Liver (tissue), 8 donors: ENCODE measurements at regions not wholly inside any gene's neighbourhood (a gene's known extent, or its start where the extent isn't known, plus 50 kb on each side); places are given as distances from the start of the nearest gene placed in this dataset.

Source experiments
- DNase-seq: peaks from one replicate; pipeline ENCODE4 v3.0.0-alpha.2; 2017; ENCODE audit warnings: low spot score
- H3K27ac ChIP-seq, 2 donors: one replicate each; pipeline ENCODE4 v1.7.0; 2013; ENCODE audit warnings: inconsistent platforms in 2 of 2, low read length in 2 of 2, control low read depth in 1 of 2, low read depth in 1 of 2, mild to moderate bottlenecking in 1 of 2
- H3K27me3 ChIP-seq, 4 donors: one replicate each; pipeline versions ENCODE4 v1.6.1 to v1.7.0; 2013; ENCODE audit warnings: low read length in 3 of 4, inconsistent platforms in 1 of 4, mild to moderate bottlenecking in 1 of 4, moderate library complexity in 1 of 4; ENCODE audit not compliant: control insufficient read depth in 4 of 4, insufficient read depth in 4 of 4
- H3K36me3 ChIP-seq, 4 donors: one replicate each; pipeline versions ENCODE4 v1.6.1 to v1.7.0; 2013; ENCODE audit warnings: low read length in 3 of 4, mild to moderate bottlenecking in 3 of 4, low read depth in 1 of 4, moderate library complexity in 1 of 4; ENCODE audit not compliant: control insufficient read depth in 4 of 4, insufficient read depth in 3 of 4
- H3K4me1 ChIP-seq, 4 donors: one replicate each; pipeline versions ENCODE4 v1.6.1 to v1.7.0; 2013; ENCODE audit warnings: low read length in 3 of 4, mild to moderate bottlenecking in 3 of 4, moderate library complexity in 1 of 4; ENCODE audit not compliant: control insufficient read depth in 4 of 4, insufficient read depth in 4 of 4
- H3K4me3 ChIP-seq, 3 donors: one replicate each; pipeline versions ENCODE4 v1.6.1 to v1.7.0; 2013; ENCODE audit warnings: low read length in 3 of 3, control low read depth in 1 of 3, low read depth in 1 of 3, mild to moderate bottlenecking in 1 of 3
- H3K9ac ChIP-seq, 2 donors: one replicate each; pipeline ENCODE4 v1.7.0; 2013; ENCODE audit warnings: low read length in 2 of 2, mild to moderate bottlenecking in 2 of 2, moderate library complexity in 2 of 2, control low read depth in 1 of 2, low read depth in 1 of 2
- H3K9me3 ChIP-seq, 4 donors: one replicate each; pipeline versions ENCODE4 v1.6.1 to v1.7.0; 2013; ENCODE audit warnings: low read length in 3 of 4; ENCODE audit not compliant: control insufficient read depth in 4 of 4
- FOXA1 ChIP-seq: IDR thresholded peaks from 2 replicates; pipeline ENCODE4 v1.6.1; 2016; ENCODE audit warnings: antibody characterized with exemption
- GABPA ChIP-seq, 2 donors: IDR thresholded peaks in 1 of 2; conservative IDR thresholded peaks in 1 of 2; 2 replicates each; pipeline ENCODE4 v1.6.1; 2016; ENCODE audit warnings: antibody characterized with exemption in 2 of 2, mild to moderate bottlenecking in 1 of 2, moderate library complexity in 1 of 2
- HNF4A ChIP-seq, 2 donors: conservative IDR thresholded peaks; 2 replicates each; pipeline ENCODE4 v1.6.1; 2016; ENCODE audit warnings: antibody characterized with exemption in 2 of 2, mild to moderate bottlenecking in 2 of 2
- HNF4G ChIP-seq: IDR thresholded peaks from 2 replicates; pipeline ENCODE4 v1.6.1; 2016; ENCODE audit warnings: antibody characterized with exemption
- JUND ChIP-seq, 2 donors: IDR thresholded peaks; 2 replicates each; pipeline ENCODE4 v1.6.1; 2016; ENCODE audit warnings: antibody characterized with exemption in 2 of 2
- RAD21 ChIP-seq, 2 donors: IDR thresholded peaks; 2 replicates each; pipeline ENCODE4 v1.6.1; 2016; ENCODE audit warnings: antibody characterized with exemption in 2 of 2, mild to moderate bottlenecking in 2 of 2
- RXRA ChIP-seq, 2 donors: IDR thresholded peaks; 2 replicates each; pipeline ENCODE4 v1.6.1; 2017 to 2018; ENCODE audit warnings: antibody characterized with exemption in 2 of 2, mild to moderate bottlenecking in 1 of 2
- SP1 ChIP-seq: IDR thresholded peaks from 2 replicates; pipeline ENCODE4 v1.6.1; 2018; ENCODE audit warnings: antibody characterized with exemption, mild to moderate bottlenecking
- TAF1 ChIP-seq: conservative IDR thresholded peaks from 2 replicates; pipeline ENCODE4 v1.6.1; 2016; ENCODE audit warnings: antibody characterized with exemption, mild to moderate bottlenecking
- YY1 ChIP-seq: IDR thresholded peaks from 2 replicates; pipeline ENCODE4 v1.6.1; 2016; ENCODE audit warnings: antibody characterized with exemption, mild to moderate bottlenecking
- ZBTB33 ChIP-seq: IDR thresholded peaks from 2 replicates; pipeline ENCODE4 v1.6.1; 2016; ENCODE audit warnings: antibody characterized with exemption
- WGBS: extraction: QIAGEN DNeasy Blood & Tissue Kit; methylation state at CpG from one replicate; pipeline ENCODE4 v1.1.7; 2013; 5-methylcytosine and 5-hydroxymethylcytosine counted together
- TF ChIP-seq, protein P1 (sequence below): fragments of 150-350 bp; IDR thresholded peaks from 2 replicates; pipeline ENCODE4 v1.5.1; 2017; ENCODE audit warnings: improper control_type of control experiment, low read depth, low read length; ENCODE audit not compliant: missing input control
- TF ChIP-seq, protein P2 (sequence below): IDR thresholded peaks from 2 replicates; pipeline ENCODE4 v1.6.1; 2016; ENCODE audit warnings: antibody characterized with exemption, mild to moderate bottlenecking
- donor health status: healthy.
- donor health status: healthy.
- donor health status: healthy.
- donor health status: healthy.
- donor health status: healthy.

- WGBS = 74% methylated on average over 3 of the region's 3 CpGs
- no peak overlapping the region for H3K4me3 ChIP-seq
- H3K9ac ChIP-seq = no peak overlapping the region
- no peak for DNase-seq
- TF ChIP-seq RAD21 (IDR thresholded peaks at IDR 0.05) (no peak), ZBTB33 (no peak), SP1 (no peak), RXRA (IDR thresholded peaks at IDR 0.05) (no peak), HNF4G (no peak), TAF1 (no peak), YY1 (no peak), FOXA1 (no peak), JUND (IDR thresholded peaks at IDR 0.05) (no peak), HNF4A (conservative IDR thresholded peaks at IDR 0.05) (no peak)
- TF ChIP-seq, protein P1, sequence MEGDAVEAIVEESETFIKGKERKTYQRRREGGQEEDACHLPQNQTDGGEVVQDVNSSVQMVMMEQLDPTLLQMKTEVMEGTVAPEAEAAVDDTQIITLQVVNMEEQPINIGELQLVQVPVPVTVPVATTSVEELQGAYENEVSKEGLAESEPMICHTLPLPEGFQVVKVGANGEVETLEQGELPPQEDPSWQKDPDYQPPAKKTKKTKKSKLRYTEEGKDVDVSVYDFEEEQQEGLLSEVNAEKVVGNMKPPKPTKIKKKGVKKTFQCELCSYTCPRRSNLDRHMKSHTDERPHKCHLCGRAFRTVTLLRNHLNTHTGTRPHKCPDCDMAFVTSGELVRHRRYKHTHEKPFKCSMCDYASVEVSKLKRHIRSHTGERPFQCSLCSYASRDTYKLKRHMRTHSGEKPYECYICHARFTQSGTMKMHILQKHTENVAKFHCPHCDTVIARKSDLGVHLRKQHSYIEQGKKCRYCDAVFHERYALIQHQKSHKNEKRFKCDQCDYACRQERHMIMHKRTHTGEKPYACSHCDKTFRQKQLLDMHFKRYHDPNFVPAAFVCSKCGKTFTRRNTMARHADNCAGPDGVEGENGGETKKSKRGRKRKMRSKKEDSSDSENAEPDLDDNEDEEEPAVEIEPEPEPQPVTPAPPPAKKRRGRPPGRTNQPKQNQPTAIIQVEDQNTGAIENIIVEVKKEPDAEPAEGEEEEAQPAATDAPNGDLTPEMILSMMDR = no peak
- TF ChIP-seq, protein P2, sequence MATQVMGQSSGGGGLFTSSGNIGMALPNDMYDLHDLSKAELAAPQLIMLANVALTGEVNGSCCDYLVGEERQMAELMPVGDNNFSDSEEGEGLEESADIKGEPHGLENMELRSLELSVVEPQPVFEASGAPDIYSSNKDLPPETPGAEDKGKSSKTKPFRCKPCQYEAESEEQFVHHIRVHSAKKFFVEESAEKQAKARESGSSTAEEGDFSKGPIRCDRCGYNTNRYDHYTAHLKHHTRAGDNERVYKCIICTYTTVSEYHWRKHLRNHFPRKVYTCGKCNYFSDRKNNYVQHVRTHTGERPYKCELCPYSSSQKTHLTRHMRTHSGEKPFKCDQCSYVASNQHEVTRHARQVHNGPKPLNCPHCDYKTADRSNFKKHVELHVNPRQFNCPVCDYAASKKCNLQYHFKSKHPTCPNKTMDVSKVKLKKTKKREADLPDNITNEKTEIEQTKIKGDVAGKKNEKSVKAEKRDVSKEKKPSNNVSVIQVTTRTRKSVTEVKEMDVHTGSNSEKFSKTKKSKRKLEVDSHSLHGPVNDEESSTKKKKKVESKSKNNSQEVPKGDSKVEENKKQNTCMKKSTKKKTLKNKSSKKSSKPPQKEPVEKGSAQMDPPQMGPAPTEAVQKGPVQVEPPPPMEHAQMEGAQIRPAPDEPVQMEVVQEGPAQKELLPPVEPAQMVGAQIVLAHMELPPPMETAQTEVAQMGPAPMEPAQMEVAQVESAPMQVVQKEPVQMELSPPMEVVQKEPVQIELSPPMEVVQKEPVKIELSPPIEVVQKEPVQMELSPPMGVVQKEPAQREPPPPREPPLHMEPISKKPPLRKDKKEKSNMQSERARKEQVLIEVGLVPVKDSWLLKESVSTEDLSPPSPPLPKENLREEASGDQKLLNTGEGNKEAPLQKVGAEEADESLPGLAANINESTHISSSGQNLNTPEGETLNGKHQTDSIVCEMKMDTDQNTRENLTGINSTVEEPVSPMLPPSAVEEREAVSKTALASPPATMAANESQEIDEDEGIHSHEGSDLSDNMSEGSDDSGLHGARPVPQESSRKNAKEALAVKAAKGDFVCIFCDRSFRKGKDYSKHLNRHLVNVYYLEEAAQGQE = no peak
- no peaks in the 10 kb centered on the region for H3K4me1 ChIP-seq
- no peaks in the 10 kb centered on the region for H3K9me3 ChIP-seq
- no peak overlapping the region for H3K27ac ChIP-seq
- H3K36me3 ChIP-seq = no peaks in the 10 kb centered on the region
- H3K27me3 ChIP-seq = no peaks in the 10 kb centered on the region
Measured at GRCh38 chr2:106339609-106340008, 128.6 kb downstream of the RGPD3 start.

DNA sequence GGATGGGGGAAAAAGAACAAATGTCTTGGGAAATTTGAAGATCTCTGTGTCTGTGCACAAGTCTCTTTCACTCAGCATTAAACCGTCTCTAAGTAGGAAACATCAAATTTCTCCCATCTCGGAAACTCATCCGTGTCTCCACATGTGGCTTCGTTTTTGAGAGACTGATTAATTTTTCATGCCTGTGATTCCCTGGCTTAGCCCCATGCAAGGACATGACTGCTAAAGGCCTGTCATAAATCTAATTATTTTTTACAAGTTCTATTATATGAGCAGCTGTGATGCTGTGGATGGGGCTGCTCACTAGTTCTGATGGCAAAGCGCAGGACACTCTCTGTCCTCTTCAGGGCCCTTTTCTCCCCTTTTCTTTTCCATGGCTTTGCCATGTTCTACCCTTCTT lies 129.1 kb downstream of the RGPD3 start:
- no peak overlapping the region for H3K9ac ChIP-seq
- H3K27me3 ChIP-seq = no peaks in the 10 kb centered on the region
- TF ChIP-seq GABPA (IDR thresholded peaks at IDR 0.05 in 1 of 2, conservative IDR thresholded peaks at IDR 0.05 in 1 of 2) = no peak
- no peak overlapping the region for H3K27ac ChIP-seq
- no peaks in the 10 kb centered on the region for H3K4me1 ChIP-seq
- no peak overlapping the region for H3K4me3 ChIP-seq
- no peaks in the 10 kb centered on the region for H3K36me3 ChIP-seq
- no peaks in the 10 kb centered on the region for H3K9me3 ChIP-seq
- DNase-seq = no peak
- 96% methylated on average over 5 of the region's 5 CpGs for WGBS
